Gastroesophageal sphincter (tissue), 4 donors: ENCODE measurements at regions not wholly inside any gene's neighbourhood (a gene's known extent, or its start where the extent isn't known, plus 50 kb on each side); places are given as distances from the start of the nearest gene placed in this dataset.

Source experiments
- ATAC-seq: fragments of 150-250 bp; one replicate; pipeline ENCODE4 v1.9.1; 2016; ENCODE audit warnings: mild to moderate bottlenecking, moderate library complexity
- H3K27ac ChIP-seq, 4 donors: fragments of 200-600 bp; sonication (generic) in 3 of 4; 1 replicate in 3 of 4; 2 replicates in 1 of 4; pipeline ENCODE4 v1.5.1; 2016 to 2019
- H3K27me3 ChIP-seq: fragments of 200-600 bp; sonication (generic); one replicate; pipeline ENCODE4 v1.5.1; 2019
- H3K36me3 ChIP-seq, 2 donors: fragments of 200-600 bp; sonication (generic); one replicate each; pipeline ENCODE4 v1.5.1; 2019; ENCODE audit warnings: control low read depth in 1 of 2
- H3K4me1 ChIP-seq, 3 donors: fragments of 200-600 bp; sonication (generic); 1 replicate in 2 of 3; 2 replicates in 1 of 3; pipeline ENCODE4 v1.5.1; 2016 to 2019; ENCODE audit warnings: control low read depth in 2 of 3
- H3K4me3 ChIP-seq, 2 donors: fragments of 200-600 bp; sonication (generic); one replicate each; pipeline ENCODE4 v1.5.1; 2019; ENCODE audit warnings: mild to moderate bottlenecking in 1 of 2, moderate library complexity in 1 of 2
- H3K9me3 ChIP-seq, 3 donors: fragments of 200-600 bp; sonication (generic); one replicate each; pipeline ENCODE4 v1.5.1; 2017 to 2019; ENCODE audit warnings: control low read depth in 2 of 3
- EP300 ChIP-seq: sonication (generic); formaldehyde crosslinking; IDR thresholded peaks from one replicate; pipeline ENCODE4 v1.6.1; 2017; ENCODE audit warnings: antibody characterized with exemption, mild to moderate bottlenecking
- POLR2A ChIP-seq, 2 donors: fragments of 450-650 bp; IDR thresholded peaks; one replicate each; pipeline ENCODE4 v1.6.1; 2017; ENCODE audit warnings: antibody characterized with exemption in 2 of 2, mild to moderate bottlenecking in 2 of 2, moderate library complexity in 1 of 2
- POLR2AphosphoS5 ChIP-seq: sonication (generic); formaldehyde crosslinking; IDR thresholded peaks from one replicate; pipeline ENCODE4 v1.6.1; 2017; ENCODE audit warnings: antibody characterized with exemption
- WGBS, 2 donors: methylation state at CpG; one replicate each; pipeline ENCODE4 v1.1.5; 2018; ENCODE audit warnings: low coverage in 1 of 2; 5-methylcytosine and 5-hydroxymethylcytosine counted together
- TF ChIP-seq, protein P1 (sequence below), 4 experiments: fragments of 200-600 bp in 2 of 4; fragments of 450-650 bp in 2 of 4; sonication (generic) in 1 of 4; IDR thresholded peaks; one replicate each; pipeline ENCODE4 v1.5.1; 2017 to 2019; ENCODE audit warnings: antibody characterized with exemption in 4 of 4, mild to moderate bottlenecking in 2 of 4, moderate library complexity in 2 of 4

DNA sequence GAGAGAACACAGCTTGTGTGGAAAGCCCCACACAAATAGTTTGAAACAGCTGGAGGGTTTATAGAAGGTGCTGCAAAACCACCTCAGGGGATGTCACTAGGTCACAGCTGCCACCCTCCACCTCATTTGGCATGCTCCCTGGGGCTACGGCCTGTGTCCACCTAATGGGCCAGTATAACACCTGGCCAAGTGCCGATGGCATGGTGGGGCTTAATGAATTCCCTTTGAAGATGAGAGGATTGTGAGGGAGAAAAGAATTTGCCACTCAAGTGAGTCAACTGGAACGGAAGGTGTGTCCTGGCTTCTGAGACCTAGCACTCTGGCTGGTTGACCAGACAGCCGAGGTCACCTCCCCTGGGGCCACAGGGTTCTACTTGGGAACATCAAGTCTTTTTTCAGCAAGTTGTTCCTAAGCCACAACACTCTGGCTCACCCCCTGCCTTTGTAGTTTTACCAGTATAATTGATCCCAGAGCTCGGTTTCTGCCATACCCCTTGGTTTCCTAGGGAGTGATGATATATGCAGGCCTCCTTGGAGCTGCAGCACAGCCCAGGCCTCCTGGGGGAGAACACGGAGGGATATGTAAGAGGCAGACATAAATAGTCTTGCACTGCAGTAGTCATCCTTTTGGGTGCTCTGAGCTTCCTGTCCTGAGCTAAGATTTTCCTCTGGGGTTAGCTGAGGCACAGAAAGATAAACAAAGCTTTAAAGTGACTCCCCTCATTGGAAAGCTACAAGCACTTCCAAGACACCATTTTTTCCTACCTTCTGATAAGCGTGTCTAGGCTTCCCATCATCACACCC lies 178.2 kb upstream of the LPP start:
- no peak overlapping the region for H3K27ac ChIP-seq
- no peak overlapping the region for H3K4me3 ChIP-seq
- 68 to 79% methylated on average over 3 to 6 of the region's 7 CpGs for WGBS, 2 donors
- H3K27me3 ChIP-seq = no peaks in the 10 kb centered on the region
- no peaks in the 10 kb centered on the region for H3K36me3 ChIP-seq
- ATAC-seq = no peak
- H3K9me3 ChIP-seq = peaks cover 0 to 6% (median 0%) of the 10 kb centered on the region in 3 donors
- H3K4me1 ChIP-seq = no peaks in the 10 kb centered on the region
- TF ChIP-seq POLR2AphosphoS5 (no peak), EP300 (no peak), POLR2A (IDR thresholded peaks at IDR 0.05) (no peak)
- TF ChIP-seq, protein P1, sequence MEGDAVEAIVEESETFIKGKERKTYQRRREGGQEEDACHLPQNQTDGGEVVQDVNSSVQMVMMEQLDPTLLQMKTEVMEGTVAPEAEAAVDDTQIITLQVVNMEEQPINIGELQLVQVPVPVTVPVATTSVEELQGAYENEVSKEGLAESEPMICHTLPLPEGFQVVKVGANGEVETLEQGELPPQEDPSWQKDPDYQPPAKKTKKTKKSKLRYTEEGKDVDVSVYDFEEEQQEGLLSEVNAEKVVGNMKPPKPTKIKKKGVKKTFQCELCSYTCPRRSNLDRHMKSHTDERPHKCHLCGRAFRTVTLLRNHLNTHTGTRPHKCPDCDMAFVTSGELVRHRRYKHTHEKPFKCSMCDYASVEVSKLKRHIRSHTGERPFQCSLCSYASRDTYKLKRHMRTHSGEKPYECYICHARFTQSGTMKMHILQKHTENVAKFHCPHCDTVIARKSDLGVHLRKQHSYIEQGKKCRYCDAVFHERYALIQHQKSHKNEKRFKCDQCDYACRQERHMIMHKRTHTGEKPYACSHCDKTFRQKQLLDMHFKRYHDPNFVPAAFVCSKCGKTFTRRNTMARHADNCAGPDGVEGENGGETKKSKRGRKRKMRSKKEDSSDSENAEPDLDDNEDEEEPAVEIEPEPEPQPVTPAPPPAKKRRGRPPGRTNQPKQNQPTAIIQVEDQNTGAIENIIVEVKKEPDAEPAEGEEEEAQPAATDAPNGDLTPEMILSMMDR (IDR thresholded peaks at IDR 0.05) = no peak

DNA sequence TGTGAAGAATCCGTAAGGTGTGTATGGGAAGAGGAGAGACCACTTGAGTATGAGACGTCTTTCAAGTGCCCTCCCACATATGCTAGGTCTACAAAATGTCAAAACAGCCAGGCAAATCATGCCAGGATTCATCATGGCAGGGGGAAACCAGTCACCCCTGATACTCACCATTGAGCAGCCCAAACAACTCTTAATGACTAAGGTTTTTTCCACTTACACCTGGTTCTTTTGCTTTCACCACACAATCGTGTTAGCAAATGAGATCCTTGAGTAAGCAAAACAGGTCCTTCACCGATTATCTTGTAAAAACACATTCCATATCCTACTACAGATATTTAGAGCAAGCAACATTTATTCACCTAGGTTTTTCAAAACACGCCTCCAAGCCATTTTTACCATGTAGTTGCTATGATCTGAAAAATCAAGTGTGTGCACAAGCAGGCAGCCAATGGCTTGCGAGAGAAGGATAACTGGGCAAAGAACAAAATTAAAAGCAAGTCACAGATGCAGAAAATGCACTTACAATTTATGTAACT lies 177.5 kb upstream of the LPP start:
- Histone ChIP-seq H3K27me3 (no peaks in the 10 kb centered on the region), H3K36me3 (no peaks in the 10 kb centered on the region), H3K4me3 (no peak overlapping the region), H3K27ac (no peak overlapping the region), H3K9me3 (peaks cover 0 to 6% (median 0%) of the 10 kb centered on the region in 3 donors), H3K4me1 (no peaks in the 10 kb centered on the region)
- 72 to 87% methylated on average over 4 to 6 of the region's 6 CpGs for WGBS, 2 donors
- TF ChIP-seq POLR2AphosphoS5 (no peak), POLR2A (IDR thresholded peaks at IDR 0.05) (no peak), EP300 (no peak)
- TF ChIP-seq, protein P1 (IDR thresholded peaks at IDR 0.05) = no peak
- no peak for ATAC-seq

DNA sequence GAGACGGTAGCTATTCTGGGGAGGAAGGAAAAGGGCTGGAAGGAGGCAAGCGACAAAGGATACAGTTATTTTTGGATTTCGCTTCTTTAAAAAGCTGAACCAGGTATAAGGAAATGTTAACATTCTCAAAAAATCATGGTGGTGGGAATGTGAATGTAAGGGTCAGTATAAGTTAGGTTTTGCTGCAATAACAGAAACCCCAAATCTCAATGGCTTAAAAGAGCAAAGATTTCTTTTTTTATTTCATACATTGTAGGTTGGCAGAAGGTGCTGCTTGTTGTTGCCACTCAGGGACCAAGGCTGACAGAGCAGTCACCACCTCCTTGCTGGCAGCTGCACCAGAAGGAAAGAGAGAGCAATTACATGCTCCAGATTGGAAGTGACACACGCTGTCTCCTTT lies 176.3 kb upstream of the LPP start:
- Histone ChIP-seq H3K4me3 (no peak overlapping the region), H3K9me3 (peaks cover 0 to 6% (median 0%) of the 10 kb centered on the region in 3 donors), H3K36me3 (no peaks in the 10 kb centered on the region), H3K4me1 (no peaks in the 10 kb centered on the region), H3K27me3 (no peaks in the 10 kb centered on the region), H3K27ac (no peak overlapping the region)
- ATAC-seq = no peak
- no peak for TF ChIP-seq EP300
- TF ChIP-seq POLR2AphosphoS5 = no peak
- TF ChIP-seq, protein P1 (IDR thresholded peaks at IDR 0.05) = no peak
- 61 to 95% methylated on average over 3 to 4 of the region's 4 CpGs for WGBS, 2 donors

DNA sequence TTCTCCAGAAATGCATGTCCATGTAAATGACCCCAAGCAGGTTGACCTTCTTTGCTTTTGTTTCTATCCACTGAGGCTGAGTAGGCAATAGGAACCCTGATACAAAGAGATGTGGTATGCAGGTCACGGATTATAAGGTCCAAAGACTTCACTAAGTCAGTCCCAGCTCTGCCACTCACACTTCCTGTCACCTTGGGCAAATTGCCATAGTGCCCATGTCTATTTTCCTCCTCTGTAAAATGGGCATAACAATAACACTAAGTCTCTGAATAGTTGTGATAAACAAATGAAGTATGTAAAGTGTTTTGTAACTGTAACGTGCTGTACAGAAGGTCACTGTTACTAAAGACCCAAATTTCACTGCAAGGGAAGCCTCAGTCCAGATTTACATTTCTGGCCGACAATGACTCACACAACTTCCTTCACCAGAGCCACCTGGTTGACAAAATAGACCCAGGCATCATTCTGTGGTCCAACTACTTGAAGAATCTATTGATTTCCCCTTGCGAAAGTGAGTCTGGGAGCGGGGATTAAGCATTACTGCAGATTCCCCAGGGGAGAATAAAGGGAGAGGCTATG lies 175.4 kb upstream of the LPP start:
- no peak overlapping the region for H3K27ac ChIP-seq
- H3K4me3 ChIP-seq = no peak overlapping the region
- TF ChIP-seq POLR2A (IDR thresholded peaks at IDR 0.05) (no peak), POLR2AphosphoS5 (no peak), EP300 (no peak)
- TF ChIP-seq, protein P1 (IDR thresholded peaks at IDR 0.05) = no peak
- H3K27me3 ChIP-seq = no peaks in the 10 kb centered on the region
- ATAC-seq = no peak
- no peaks in the 10 kb centered on the region for H3K36me3 ChIP-seq
- WGBS, 2 donors = 80 to 94% methylated on average over 2 to 3 of the region's 5 CpGs
- no peaks in the 10 kb centered on the region for H3K4me1 ChIP-seq
- H3K9me3 ChIP-seq = peaks cover 0 to 6% (median 0%) of the 10 kb centered on the region in 3 donors
